Heart right ventricle (tissue), 16 donors: ENCODE measurements at regions not wholly inside any gene's neighbourhood (a gene's known extent, or its start where the extent isn't known, plus 50 kb on each side); places are given as distances from the start of the nearest gene placed in this dataset.

ENCODE experiments used
- ATAC-seq, 8 donors: fragments of 200-7000 bp; cut with Tn5 transposase; one replicate each; pipeline ENCODE4 v1.9.1; 2020; ENCODE audit warnings: mild to moderate bottlenecking in 8 of 8, moderate library complexity in 8 of 8, moderate number of reproducible peaks in 1 of 8
- DNase-seq, 2 donors: peaks; one replicate each; pipeline ENCODE4 v3.0.0-alpha.2; 2020
- H3K27ac ChIP-seq, 10 donors: fragments of 200-600 bp; sonication (generic) in 2 of 10; one replicate each; pipeline versions ENCODE4 v1.5.0 to v1.8.0; 2020 to 2022; ENCODE audit warnings: mild to moderate bottlenecking in 3 of 10
- H3K27me3 ChIP-seq, 7 donors: fragments of 200-600 bp; one replicate each; pipeline ENCODE4 v1.8.0; 2021 to 2022; ENCODE audit warnings: mild to moderate bottlenecking in 2 of 7
- H3K36me3 ChIP-seq, 9 donors: fragments of 200-600 bp; sonication (generic) in 1 of 9; one replicate each; pipeline versions ENCODE4 v1.5.0 to v1.8.0; 2020 to 2022; ENCODE audit warnings: mild to moderate bottlenecking in 2 of 9
- H3K4me1 ChIP-seq, 9 donors: fragments of 200-600 bp; sonication (generic) in 1 of 9; one replicate each; pipeline versions ENCODE4 v1.5.0 to v1.8.0; 2020 to 2022; ENCODE audit warnings: mild to moderate bottlenecking in 4 of 9
- H3K4me3 ChIP-seq, 10 donors: fragments of 200-600 bp; sonication (generic) in 2 of 10; one replicate each; pipeline versions ENCODE4 v1.5.0 to v1.8.0; 2020 to 2022; ENCODE audit warnings: mild to moderate bottlenecking in 7 of 10, moderate library complexity in 2 of 10
- H3K9me3 ChIP-seq, 11 donors: fragments of 200-600 bp in 10 of 11; sonication (generic) in 2 of 11; one replicate each; pipeline versions ENCODE4 v1.5.0 to v1.8.0; 2013 to 2022; ENCODE audit warnings: mild to moderate bottlenecking in 2 of 11, control low read depth in 1 of 11, moderate library complexity in 1 of 11
- WGBS, 2 donors: extraction: QIAGEN DNeasy Blood & Tissue Kit; methylation state at CpG; one replicate each; pipeline ENCODE4 v1.1.7; 2013; ENCODE audit warnings: inconsistent platforms in 1 of 2; 5-methylcytosine and 5-hydroxymethylcytosine counted together
- intact Hi-C, 10 donors: fragments of 100-400 bp; cut with DNase I; formaldehyde crosslinking; loops; one replicate each; pipeline versions ENCODE4 v1.11.1 to v1.14.2; 2022
- TF ChIP-seq, protein P1 (sequence below), 9 donors: fragments of 200-600 bp; sonication (generic) in 2 of 9; IDR thresholded peaks; one replicate each; pipeline versions ENCODE4 v1.5.0 to v1.8.0; 2021 to 2022; ENCODE audit warnings: antibody characterized with exemption in 9 of 9, mild to moderate bottlenecking in 5 of 9, moderate library complexity in 1 of 9
- donor health status: Arrhythmogenic right ventricular cardiomyopathy.
- donor health status: ischemic (EF 13 %, LVEDD 7.1; RV severe dilation, severe dysfunction).
- donor health status: healthy with polysubstance abuse.
- donor health status: DM: no; HTN: yes; CAD: no.
- donor health status: DM: no; HTN: no; CAD: no.
- donor health status: ischemic (EF 25% LVEDD 6.9; RV normal size, moderate dysfunction).
- donor health status: ischemic (EF 25% LVEDD 5.7; RV mildly dilated, moderate dysfunction).
- donor health status: healthy.
- donor health status: DM: yes; HTN: yes; CAD: no.
- donor health status: Ischemic cardiomyopathy.
- donor health status: ischemic (EF 35%, LVEDD 5.7; RV mildly dilated, moderate dysfunction).
- donor health status: nonischemic (EF 11% LVEDD 7.7; RV severe dilation, severe dysfunction).
- donor health status: DM: yes; HTN: yes; CAD: no.
- donor health status: PGD.
- donor health status: ischemic (EF 29% LVEDD 5.4; RV normal size, mild dysfunction).
- donor health status: nonischemic (EF 23%, LVEDD 6.1; RV moderate dilation, normal function).

- TF ChIP-seq, protein P1, sequence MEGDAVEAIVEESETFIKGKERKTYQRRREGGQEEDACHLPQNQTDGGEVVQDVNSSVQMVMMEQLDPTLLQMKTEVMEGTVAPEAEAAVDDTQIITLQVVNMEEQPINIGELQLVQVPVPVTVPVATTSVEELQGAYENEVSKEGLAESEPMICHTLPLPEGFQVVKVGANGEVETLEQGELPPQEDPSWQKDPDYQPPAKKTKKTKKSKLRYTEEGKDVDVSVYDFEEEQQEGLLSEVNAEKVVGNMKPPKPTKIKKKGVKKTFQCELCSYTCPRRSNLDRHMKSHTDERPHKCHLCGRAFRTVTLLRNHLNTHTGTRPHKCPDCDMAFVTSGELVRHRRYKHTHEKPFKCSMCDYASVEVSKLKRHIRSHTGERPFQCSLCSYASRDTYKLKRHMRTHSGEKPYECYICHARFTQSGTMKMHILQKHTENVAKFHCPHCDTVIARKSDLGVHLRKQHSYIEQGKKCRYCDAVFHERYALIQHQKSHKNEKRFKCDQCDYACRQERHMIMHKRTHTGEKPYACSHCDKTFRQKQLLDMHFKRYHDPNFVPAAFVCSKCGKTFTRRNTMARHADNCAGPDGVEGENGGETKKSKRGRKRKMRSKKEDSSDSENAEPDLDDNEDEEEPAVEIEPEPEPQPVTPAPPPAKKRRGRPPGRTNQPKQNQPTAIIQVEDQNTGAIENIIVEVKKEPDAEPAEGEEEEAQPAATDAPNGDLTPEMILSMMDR (IDR thresholded peaks at IDR 0.05): no peak
- H3K36me3 ChIP-seq: no peaks in the 10 kb centered on the region
- DNase-seq (no peak), ATAC-seq (no peak)
- H3K9me3 ChIP-seq: no peaks in the 10 kb centered on the region
- H3K4me1 ChIP-seq: peaks cover 0 to 15% (median 0%) of the 10 kb centered on the region in 9 donors
- no peaks in the 10 kb centered on the region for H3K27me3 ChIP-seq
- H3K27ac ChIP-seq: peak overlapping the region in 7 of 10 donors; percentile 3 to 53 (median 28)
- no peak overlapping the region for H3K4me3 ChIP-seq
- intact Hi-C loops: no loop called here
- 76 to 78% methylated on average over 6 of the region's 6 CpGs for WGBS, 2 donors
Observed at GRCh38 chr14:49986343-49987014, 93.6 kb downstream of the ARF6 start.

DNA sequence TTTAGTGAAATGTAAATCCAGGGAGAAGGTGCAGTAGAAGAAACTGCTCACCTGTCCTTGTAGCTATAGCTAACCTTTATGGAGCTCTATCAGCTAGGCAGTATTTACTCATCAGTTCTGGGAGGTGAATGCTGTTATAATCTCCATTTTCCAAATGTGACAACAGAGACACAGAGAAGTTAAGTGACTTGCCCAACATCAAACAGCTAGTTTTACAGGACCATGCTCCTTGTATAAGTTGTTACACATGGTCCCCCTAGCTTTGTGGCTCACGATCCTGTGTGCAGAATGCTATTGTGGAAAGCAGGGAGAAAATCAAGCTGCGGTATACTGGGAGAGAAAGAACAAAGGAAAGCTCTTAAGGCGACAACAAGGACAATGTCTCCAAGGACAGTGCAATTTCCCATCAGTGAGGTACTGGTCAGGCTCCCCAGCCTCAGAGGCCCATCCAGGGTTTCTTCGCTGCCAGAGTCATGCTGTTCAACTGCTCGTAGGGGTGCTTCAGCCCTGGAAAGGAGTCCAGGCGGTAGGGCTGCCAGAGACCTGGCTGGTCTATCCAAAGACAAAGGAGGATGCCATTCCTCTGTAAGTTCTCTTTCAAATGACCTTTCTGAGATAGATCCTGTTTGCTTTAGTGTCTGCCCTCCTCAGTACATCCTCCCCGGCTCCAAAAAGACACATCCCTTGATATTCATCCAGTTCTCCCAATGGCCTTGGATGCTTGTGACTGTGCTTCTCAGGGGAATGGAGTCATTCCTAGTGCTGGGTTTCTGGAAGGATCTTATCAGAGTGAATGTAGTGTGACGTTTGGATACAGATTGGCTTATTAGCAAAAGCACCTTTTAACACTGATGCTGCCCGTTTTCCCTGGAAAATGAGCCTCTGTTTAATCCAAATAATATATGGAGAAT is 95.5 kb downstream of the ARF6 start:
- Histone ChIP-seq H3K4me3 (no peak overlapping the region), H3K27me3 (no peaks in the 10 kb centered on the region), H3K9me3 (no peaks in the 10 kb centered on the region), H3K27ac (peak overlapping the region in 3 of 10 donors; percentile 28 to 52 (median 33)), H3K36me3 (no peaks in the 10 kb centered on the region), H3K4me1 (peaks cover 0 to 18% (median 8%) of the 10 kb centered on the region in 9 donors)
- ATAC-seq (peak in 2 of 8 donors; percentile 12 to 32), DNase-seq (no peak)
- intact Hi-C loops: no loop called here
- WGBS, 2 donors: 59 to 66% methylated on average over 9 of the region's 9 CpGs
- TF ChIP-seq, protein P1 (IDR thresholded peaks at IDR 0.05): no peak

- H3K27ac ChIP-seq: no peak overlapping the region
- TF ChIP-seq, protein P1 (IDR thresholded peaks at IDR 0.05): no peak
- 93 to 96% methylated on average over 2 of the region's 2 CpGs for WGBS, 2 donors
- no peak overlapping the region for H3K4me3 ChIP-seq
- peaks cover 0 to 21% (median 11%) of the 10 kb centered on the region in 9 donors for H3K4me1 ChIP-seq
- H3K36me3 ChIP-seq: no peaks in the 10 kb centered on the region
- ATAC-seq (no peak), DNase-seq (no peak)
- intact Hi-C loops: no loop called here
- no peaks in the 10 kb centered on the region for H3K9me3 ChIP-seq
- H3K27me3 ChIP-seq: no peaks in the 10 kb centered on the region
Observed at GRCh38 chr14:49989966-49990365, 97.1 kb downstream of the ARF6 start.

GRCh38 chr14:49991491-49991890 is 98.6 kb downstream of the ARF6 start:
- Histone ChIP-seq H3K27me3 (no peaks in the 10 kb centered on the region), H3K4me1 (peaks cover 0 to 29% (median 11%) of the 10 kb centered on the region in 9 donors), H3K9me3 (no peaks in the 10 kb centered on the region), H3K36me3 (no peaks in the 10 kb centered on the region), H3K4me3 (no peak overlapping the region), H3K27ac (no peak overlapping the region)
- DNase-seq (no peak), ATAC-seq (no peak)
- intact Hi-C loops: no loop called here
- TF ChIP-seq, protein P1 (IDR thresholded peaks at IDR 0.05): no peak
- 76% methylated on average over 4 of the region's 4 CpGs for WGBS, 2 donors
